PC-3 (cell line): ENCODE measurements at regions not wholly inside any gene's neighbourhood (a gene's known extent, or its start where the extent isn't known, plus 50 kb on each side); places are given as distances from the start of the nearest gene placed in this dataset.

ENCODE experiments used
- ATAC-seq: fragments of 200-7000 bp; cut with Tn5 transposase; 2 replicates; pipeline ENCODE4 v1.9.1; 2020; ENCODE audit warnings: mild to moderate bottlenecking, moderate library complexity
- BruUV-seq: library from RNA; stranded (reverse); fragments of 400-500 nt; replicated peaks from 2 replicates; lab custom pipeline; 2021; lab: Mats Ljungman, UMichigan
- CTCF ChIA-PET: fragments of 300-600 bp; sonication (Branson Sonifier 250); formaldehyde crosslinking; loops from one replicate; lab custom pipeline; 2022; ENCODE audit warnings: antibody characterized with exemption; lab: Charles Lee
- POLR2A ChIA-PET: fragments of 300-600 bp; sonication (Branson Sonifier 250); formaldehyde crosslinking; loops from one replicate; lab custom pipeline; 2022; ENCODE audit warnings: antibody characterized with exemption; ENCODE audit not compliant: unreplicated experiment; lab: Charles Lee
- DNase-seq: peaks from one replicate; pipeline ENCODE4 v3.0.0-alpha.2; 2015
- H2AFZ ChIP-seq: fragments of 300-600 bp; sonication (generic); 2 replicates; pipeline ENCODE4 v1.6.0; 2016; ENCODE audit warnings: antibody characterized with exemption, low read length
- H3F3A ChIP-seq: fragments of 300-600 bp; sonication (generic); one replicate; pipeline ENCODE4 v1.6.0; 2017; ENCODE audit warnings: antibody characterized with exemption, low read length, control low read depth, mild to moderate bottlenecking; ENCODE audit not compliant: unreplicated experiment
- H3K27ac ChIP-seq: fragments of 300-600 bp; sonication (generic); 2 replicates; pipeline ENCODE4 v1.5.1; 2016; ENCODE audit warnings: mild to moderate bottlenecking, low read length
- H3K27me3 ChIP-seq: fragments of 300-600 bp; sonication (generic); 2 replicates; pipeline ENCODE4 v1.6.1; 2016; ENCODE audit warnings: low read length, mixed read lengths
- H3K36me3 ChIP-seq: fragments of 300-600 bp; sonication (generic); 2 replicates; pipeline ENCODE4 v1.6.1; 2016; ENCODE audit warnings: low read depth, mixed run types, low read length, mixed read lengths
- H3K4me1 ChIP-seq: fragments of 300-600 bp; sonication (generic); 2 replicates; pipeline ENCODE4 v1.5.1; 2016; ENCODE audit warnings: low read length; ENCODE audit not compliant: insufficient read depth
- H3K4me2 ChIP-seq: fragments of 300-600 bp; sonication (generic); 2 replicates; pipeline ENCODE4 v1.6.0; 2016; ENCODE audit warnings: low read length
- H3K4me3 ChIP-seq: fragments of 300-600 bp; sonication (generic); 2 replicates; pipeline ENCODE4 v1.5.1; 2016; ENCODE audit warnings: mild to moderate bottlenecking, low read length, mixed read lengths
- H3K79me2 ChIP-seq: fragments of 300-600 bp; sonication (generic); 2 replicates; pipeline ENCODE4 v1.6.1; 2017; ENCODE audit warnings: low read length, mixed read lengths
- H3K9ac ChIP-seq: fragments of 300-600 bp; sonication (generic); 2 replicates; pipeline ENCODE4 v1.6.0; 2016; ENCODE audit warnings: mild to moderate bottlenecking, low read length
- H3K9me2 ChIP-seq: fragments of 300-600 bp; sonication (generic); replicated peaks from 2 replicates; pipeline ENCODE4 v1.6.1; 2016; ENCODE audit warnings: mixed run types, low read length, mixed read lengths
- H3K9me3 ChIP-seq: fragments of 300-600 bp; sonication (generic); 2 replicates; pipeline ENCODE4 v1.6.1; 2016; ENCODE audit warnings: low read length, mixed read lengths
- H4K20me1 ChIP-seq: fragments of 300-600 bp; sonication (generic); 2 replicates; pipeline ENCODE4 v1.6.1; 2016; ENCODE audit warnings: low read length, mixed read lengths
- EZH2 ChIP-seq: fragments of 300-600 bp; sonication (generic); IDR thresholded peaks from one replicate; pipeline ENCODE4 v1.6.1; 2017; ENCODE audit warnings: antibody characterized with exemption, mild to moderate bottlenecking, low read length; ENCODE audit not compliant: unreplicated experiment
- EZH2phosphoT487 ChIP-seq: fragments of 300-600 bp; sonication (generic); IDR thresholded peaks from 2 replicates; pipeline ENCODE4 v1.6.1; 2018; ENCODE audit warnings: mild to moderate bottlenecking, antibody characterized with exemption, low read length, borderline replicate concordance
- intact Hi-C: fragments of 100-400 bp; cut with micrococcal nuclease; formaldehyde crosslinking; loops from 2 replicates; pipeline ENCODE4 v1.9.0; 2023
- TF ChIP-seq, protein P1 (sequence below): fragments of 300-600 bp; sonication (generic); conservative IDR thresholded peaks from 2 replicates; pipeline ENCODE4 v1.5.1; 2017; ENCODE audit warnings: antibody characterized with exemption, low read depth, mild to moderate bottlenecking, low read length

GRCh38 chr20:55186228-55186627 is 710.8 kb downstream of the DOK5 start:
- H3K4me1 ChIP-seq = no peaks in the 10 kb centered on the region
- H3K27me3 ChIP-seq = no peaks in the 10 kb centered on the region
- H3K9me2 ChIP-seq = no peaks in the 10 kb centered on the region
- no peaks in the 10 kb centered on the region for H3F3A ChIP-seq
- H4K20me1 ChIP-seq = no peaks in the 10 kb centered on the region
- ATAC-seq (no peak), DNase-seq (no peak)
- TF ChIP-seq, protein P1, sequence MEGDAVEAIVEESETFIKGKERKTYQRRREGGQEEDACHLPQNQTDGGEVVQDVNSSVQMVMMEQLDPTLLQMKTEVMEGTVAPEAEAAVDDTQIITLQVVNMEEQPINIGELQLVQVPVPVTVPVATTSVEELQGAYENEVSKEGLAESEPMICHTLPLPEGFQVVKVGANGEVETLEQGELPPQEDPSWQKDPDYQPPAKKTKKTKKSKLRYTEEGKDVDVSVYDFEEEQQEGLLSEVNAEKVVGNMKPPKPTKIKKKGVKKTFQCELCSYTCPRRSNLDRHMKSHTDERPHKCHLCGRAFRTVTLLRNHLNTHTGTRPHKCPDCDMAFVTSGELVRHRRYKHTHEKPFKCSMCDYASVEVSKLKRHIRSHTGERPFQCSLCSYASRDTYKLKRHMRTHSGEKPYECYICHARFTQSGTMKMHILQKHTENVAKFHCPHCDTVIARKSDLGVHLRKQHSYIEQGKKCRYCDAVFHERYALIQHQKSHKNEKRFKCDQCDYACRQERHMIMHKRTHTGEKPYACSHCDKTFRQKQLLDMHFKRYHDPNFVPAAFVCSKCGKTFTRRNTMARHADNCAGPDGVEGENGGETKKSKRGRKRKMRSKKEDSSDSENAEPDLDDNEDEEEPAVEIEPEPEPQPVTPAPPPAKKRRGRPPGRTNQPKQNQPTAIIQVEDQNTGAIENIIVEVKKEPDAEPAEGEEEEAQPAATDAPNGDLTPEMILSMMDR = no peak
- no peak for TF ChIP-seq EZH2phosphoT487
- no peak for TF ChIP-seq EZH2
- H2AFZ ChIP-seq = no peak overlapping the region
- H3K4me3 ChIP-seq = no peak overlapping the region
- ChIA-PET POLR2A (no interaction called here), CTCF (no interaction called here)
- H3K27ac ChIP-seq = no peak overlapping the region
- peaks cover 27% of the 10 kb centered on the region for H3K9me3 ChIP-seq
- H3K9ac ChIP-seq = no peak overlapping the region
- no TSS peak for BruUV-seq
- no peak overlapping the region for H3K4me2 ChIP-seq
- intact Hi-C loops = no loop called here
- H3K79me2 ChIP-seq = no peaks in the 10 kb centered on the region
- H3K36me3 ChIP-seq = no peaks in the 10 kb centered on the region

DNA sequence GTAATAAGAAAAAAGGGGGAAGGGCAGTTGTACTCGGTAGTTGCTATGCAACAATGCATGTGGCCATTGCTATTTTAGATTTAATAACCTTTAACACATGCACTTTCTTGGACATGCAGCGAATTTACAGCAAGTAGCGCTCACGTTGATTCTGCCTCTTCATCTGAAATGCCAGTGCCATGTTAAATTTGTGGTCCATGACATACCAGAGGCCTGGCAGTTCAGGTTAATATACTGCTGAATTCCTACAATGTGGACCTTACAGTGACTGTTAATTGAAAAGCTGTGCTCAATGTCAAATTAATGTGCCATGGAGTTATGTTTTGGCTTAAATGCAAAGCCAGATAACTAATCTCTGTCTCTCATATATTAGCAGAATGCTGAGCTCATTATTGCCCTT is 699.7 kb downstream of the DOK5 start:
- BruUV-seq = no TSS peak
- no peak for DNase-seq
- Histone ChIP-seq H3K27me3 (no peaks in the 10 kb centered on the region), H3K79me2 (no peaks in the 10 kb centered on the region), H3K27ac (no peak overlapping the region), H2AFZ (no peak overlapping the region), H3K4me2 (no peak overlapping the region), H3K4me3 (no peak overlapping the region), H3K9ac (no peak overlapping the region), H4K20me1 (no peaks in the 10 kb centered on the region), H3K9me3 (peaks cover 22% of the 10 kb centered on the region; the same call in 1 of the 2 replicates), H3K9me2 (no peaks in the 10 kb centered on the region), H3K36me3 (no peaks in the 10 kb centered on the region), H3F3A (no peaks in the 10 kb centered on the region), H3K4me1 (no peaks in the 10 kb centered on the region)
- CTCF ChIA-PET = no interaction called here
- POLR2A ChIA-PET = no interaction called here
- TF ChIP-seq EZH2phosphoT487 (no peak), EZH2 (no peak)
- TF ChIP-seq, protein P1 = no peak
- ATAC-seq = no peak
- intact Hi-C loops = no loop called here

DNA sequence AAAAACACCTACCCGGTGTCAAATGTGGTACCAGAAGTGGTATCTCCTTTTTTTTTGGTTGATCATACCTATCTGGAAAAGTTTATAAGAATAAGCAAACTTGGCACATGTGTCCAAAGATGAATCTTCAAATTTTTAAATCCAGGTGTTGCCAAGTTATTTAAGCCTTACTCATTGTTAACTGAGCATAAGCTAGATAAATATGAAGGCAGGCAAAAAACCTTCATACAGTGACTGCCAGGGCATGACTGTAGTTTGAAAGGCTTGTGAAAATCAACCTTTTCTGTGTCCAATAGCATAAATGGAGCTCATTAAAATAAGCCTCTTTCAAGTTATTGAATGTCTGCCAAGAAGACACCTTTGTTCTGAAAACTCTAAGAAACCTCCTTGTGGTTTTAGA is 699.2 kb downstream of the DOK5 start:
- ATAC-seq (no peak), DNase-seq (no peak)
- no peaks in the 10 kb centered on the region for H3K36me3 ChIP-seq
- POLR2A ChIA-PET = no interaction called here
- H2AFZ ChIP-seq = no peak overlapping the region
- H3K4me1 ChIP-seq = no peaks in the 10 kb centered on the region
- no peak overlapping the region for H3K27ac ChIP-seq
- CTCF ChIA-PET = no interaction called here
- no peaks in the 10 kb centered on the region for H3K79me2 ChIP-seq
- peaks cover 23% of the 10 kb centered on the region; the same call in 1 of the 2 replicates for H3K9me3 ChIP-seq
- H3K4me2 ChIP-seq = no peak overlapping the region
- no peak for TF ChIP-seq EZH2phosphoT487
- TF ChIP-seq EZH2 = no peak
- TF ChIP-seq, protein P1 = no peak
- no peaks in the 10 kb centered on the region for H4K20me1 ChIP-seq
- BruUV-seq = no TSS peak
- no peaks in the 10 kb centered on the region for H3K9me2 ChIP-seq
- no peaks in the 10 kb centered on the region for H3F3A ChIP-seq
- no peak overlapping the region for H3K4me3 ChIP-seq
- H3K27me3 ChIP-seq = no peaks in the 10 kb centered on the region
- H3K9ac ChIP-seq = no peak overlapping the region
- intact Hi-C loops = no loop called here
